Inflammatory macrophage treated with lipopolysaccharide for 1 hour (primary cell): ENCODE measurements at regions not wholly inside any gene's neighbourhood (a gene's known extent, or its start where the extent isn't known, plus 50 kb on each side); places are given as distances from the start of the nearest gene placed in this dataset.

ENCODE experiments used
- DNase-seq, 2 donors: peaks; one replicate each; pipeline ENCODE4 v3.0.0-alpha.2; 2020 to 2022

DNA sequence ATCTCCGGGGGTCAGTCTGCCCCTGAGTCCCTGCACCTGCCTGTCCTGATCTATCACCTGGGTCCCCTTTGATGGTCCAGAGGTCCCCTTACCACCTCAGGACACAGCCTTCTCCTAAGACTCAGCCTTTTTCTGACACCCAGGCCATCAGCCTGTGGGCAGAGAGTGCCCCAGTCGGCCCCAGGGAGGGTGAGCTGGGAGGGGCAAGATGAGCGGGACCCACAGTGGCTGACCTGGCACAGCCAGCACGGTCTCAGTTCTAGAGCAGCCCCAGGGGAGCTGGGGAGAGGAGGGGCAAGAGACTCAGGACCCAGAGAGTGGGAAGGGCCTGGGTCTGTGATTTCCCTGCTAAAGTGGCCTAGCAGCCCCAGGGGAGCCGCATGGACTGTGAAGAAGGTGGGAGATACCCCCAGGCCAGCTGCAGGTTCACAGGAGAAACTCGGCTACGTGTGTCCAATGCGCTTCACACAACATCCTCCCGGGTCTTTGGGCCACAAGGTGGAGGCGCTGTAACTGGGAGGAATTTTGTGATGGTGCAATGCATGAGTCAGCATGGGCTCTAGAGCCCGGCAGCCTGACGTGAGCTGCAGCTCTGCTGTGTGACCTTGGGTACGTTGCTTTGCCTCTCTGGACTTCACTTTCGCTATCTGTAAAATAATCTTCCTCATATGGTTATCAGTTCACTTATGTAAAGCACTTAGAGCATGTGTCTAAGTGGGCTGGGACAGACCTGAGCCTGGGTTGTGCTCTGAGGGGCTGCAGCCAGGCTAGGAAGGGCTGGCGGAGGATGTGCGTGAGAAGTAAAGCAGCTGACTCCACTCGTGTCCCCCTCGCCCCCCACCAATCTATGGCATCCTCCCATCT lies 67.2 kb upstream of the LHX1 start:
- DNase-seq = peak; percentile 11

DNA sequence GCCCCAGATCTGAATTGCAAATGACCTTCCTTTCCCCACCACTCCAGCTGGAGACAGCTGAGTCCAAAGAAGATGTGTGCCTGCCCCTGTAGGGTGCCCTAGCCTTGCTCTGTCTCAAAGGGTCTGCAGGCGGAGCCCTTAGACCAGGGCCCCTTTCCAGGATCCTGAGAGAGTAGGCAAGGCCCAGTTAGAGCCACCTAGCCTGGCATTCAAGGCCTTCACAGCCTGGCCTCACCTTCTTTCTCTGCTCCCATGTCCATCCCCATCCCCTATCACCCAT lies 66.6 kb upstream of the LHX1 start:
- no peak for DNase-seq

DNA sequence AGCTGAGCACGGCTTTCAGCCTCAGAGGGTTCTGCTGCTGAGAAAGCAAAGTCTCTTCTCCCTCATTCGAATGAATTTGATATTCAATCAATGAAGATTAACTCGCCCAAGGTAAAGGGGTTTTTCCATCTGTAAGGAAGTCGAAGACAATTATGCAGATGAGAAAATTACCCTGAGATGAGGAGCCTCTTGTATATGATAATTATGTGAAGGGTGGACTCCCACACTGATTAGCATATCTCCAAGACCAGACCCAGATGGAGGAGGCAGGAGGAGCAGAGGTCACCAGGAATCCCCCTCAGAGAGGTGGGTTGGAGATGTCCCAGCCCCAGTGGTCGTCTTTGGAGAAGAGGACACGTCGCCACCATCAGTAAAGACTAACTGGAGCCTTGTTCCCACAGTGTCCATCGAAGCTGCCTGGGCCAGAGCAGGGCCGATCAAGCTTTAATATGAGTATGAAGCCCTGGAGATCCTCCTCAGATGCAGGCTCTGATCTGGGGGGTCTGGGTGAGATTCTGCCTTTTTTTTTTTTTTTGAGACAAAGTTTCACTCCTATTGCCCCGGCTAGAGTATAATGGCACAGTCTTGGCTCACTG lies 61.5 kb upstream of the LHX1 start:
- DNase-seq = no peak

DNA sequence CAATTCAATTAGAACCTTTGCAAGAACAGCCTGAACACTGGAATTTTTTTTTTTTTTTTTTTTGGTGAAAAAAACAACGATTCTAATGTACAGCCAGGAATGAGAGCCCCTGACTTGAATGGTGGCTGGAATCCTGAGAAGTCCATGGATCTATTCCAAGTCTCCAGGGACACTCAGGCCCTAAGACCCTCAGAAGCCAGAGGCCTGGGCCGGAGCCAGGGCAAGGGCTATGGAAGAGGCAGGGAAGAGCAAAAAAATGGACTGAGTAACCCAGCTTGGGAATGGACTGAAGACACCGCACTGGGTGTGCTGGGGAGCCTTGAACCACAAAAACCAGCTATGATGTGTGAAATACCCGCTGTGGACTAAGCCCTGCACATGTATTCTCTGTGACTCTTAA lies 60.3 kb upstream of the LHX1 start:
- DNase-seq = no peak

DNA sequence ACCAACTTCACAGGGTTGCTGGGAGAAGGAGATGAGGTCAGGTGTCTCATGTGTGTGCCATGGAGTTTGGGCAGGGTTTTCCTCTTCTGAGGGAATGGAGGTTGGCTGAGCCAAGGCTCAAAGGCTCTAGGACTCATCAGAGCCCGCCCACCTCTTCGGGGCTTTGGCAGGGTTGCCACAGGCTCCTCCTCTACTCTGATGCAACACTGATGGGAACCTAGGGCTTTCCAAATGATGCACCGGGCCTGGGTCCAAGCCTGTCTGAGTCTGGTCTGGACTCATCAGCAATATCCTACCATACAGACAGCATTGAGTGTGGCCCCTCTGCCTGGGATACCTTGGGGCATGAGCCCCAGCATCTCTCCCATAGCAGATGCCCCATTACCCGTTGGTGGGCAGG lies 59.5 kb upstream of the LHX1 start:
- peak; percentile 19 to 24 for DNase-seq

DNA sequence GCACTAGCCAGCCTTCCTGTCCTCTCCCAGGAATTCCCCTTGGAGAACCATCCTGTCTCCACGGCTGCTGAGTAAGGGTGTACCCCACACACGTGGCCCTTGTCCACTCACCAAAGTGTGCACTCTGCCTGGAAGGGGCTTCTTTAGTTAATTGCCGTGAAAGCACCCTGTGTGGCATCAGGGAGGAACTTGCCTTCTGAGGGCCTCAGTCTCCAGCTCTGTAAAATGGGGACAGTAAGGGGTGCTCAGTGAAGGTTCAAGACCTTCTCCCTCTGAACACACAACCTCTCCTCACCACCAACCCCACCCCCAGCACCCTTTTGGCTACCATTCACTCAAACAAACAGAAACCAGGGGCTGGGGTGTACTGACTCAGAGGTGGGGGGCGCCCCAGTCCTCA lies 59.1 kb upstream of the LHX1 start:
- DNase-seq = no peak

DNA sequence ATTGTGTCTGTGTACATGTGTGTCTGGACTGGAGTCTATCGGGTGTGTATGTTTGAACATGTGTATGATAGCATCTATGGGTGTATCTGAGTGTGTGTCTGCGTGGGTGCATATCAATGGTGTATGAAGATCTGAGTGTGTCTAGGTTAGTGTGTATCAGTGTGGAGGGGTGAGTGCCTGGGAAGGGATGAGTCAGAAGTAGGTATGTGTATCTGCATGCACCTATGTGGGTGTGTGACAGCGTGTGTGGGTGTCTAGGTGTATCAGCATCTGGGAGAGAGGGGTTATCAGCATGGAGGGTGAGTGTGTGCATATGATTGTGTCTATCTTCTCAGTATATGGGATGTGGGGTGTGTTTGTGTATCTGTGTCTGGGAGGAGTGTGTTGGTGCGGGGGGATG lies 58.2 kb upstream of the LHX1 start:
- DNase-seq = no peak

DNA sequence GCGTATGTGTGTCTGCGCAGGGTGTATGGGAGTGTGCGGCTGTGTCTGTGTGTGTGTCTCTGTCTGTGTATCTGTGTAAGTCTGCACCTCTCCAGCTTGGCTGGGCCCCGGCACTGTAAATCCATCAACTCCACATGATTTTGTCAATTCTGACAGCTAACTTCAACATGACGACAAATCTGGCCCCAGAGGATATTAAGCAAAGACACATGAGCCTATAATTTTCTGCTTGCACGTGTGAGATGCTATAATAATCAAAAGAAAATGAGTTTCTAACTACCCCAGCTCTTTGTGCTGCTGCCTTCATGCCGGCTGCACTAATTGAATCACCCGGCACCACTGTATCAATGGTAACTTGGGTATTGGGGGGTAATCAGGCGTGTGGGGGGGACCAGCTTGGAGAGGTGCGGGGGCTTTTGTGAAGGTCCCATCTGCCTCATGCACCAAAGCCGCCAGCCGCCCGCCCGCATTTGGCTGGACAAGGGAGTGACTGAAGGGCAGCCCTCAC lies 57.6 kb upstream of the LHX1 start:
- no peak for DNase-seq

DNA sequence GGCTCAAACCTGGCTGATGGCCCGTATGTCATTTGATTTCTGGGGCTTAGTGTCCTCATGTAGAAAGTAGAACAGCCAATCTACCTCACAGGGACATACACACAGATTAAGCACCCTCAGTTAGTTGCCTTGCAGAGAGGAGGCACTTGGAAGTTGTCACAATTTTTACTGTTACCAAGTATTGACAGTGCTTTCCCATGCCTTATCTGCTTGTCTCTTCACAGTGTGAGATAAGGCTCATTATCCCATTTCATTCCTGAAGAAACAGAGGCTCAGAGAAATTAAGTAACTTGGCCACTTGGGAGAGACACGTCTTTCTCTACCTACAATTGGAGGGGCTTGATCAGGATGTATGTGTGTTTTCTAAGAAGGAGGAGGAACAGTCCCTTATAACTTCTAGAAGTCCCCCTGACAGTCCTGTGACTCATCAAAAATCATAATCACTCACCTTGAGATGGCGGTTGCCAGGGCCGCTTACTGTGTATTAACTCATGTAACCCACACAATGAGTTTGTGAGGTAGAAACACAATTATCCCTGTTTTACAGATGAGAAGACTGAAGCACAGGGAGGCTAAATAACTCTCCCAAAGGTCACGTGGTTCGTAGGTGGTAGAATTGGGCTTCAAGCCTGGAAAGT lies 56.9 kb upstream of the LHX1 start:
- no peak for DNase-seq

DNA sequence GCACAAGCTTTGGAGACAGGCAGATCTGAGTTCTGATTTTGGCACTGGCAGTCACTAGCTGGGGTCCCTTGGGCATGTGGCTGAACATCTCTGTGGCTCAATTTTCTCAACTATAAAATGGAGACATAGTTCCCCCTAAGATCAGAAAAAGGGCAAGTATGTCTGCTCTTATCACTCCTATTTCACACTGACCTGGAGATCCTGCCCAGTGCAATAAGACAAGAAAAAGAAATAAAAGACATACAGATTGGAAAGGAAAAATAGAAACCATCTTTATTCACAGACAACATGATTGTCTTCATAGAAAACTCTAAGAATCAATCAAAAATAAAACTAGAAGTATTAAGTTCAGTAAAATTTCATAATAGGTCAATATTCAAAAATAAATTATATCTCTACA lies 56.0 kb upstream of the LHX1 start:
- no peak for DNase-seq

DNA sequence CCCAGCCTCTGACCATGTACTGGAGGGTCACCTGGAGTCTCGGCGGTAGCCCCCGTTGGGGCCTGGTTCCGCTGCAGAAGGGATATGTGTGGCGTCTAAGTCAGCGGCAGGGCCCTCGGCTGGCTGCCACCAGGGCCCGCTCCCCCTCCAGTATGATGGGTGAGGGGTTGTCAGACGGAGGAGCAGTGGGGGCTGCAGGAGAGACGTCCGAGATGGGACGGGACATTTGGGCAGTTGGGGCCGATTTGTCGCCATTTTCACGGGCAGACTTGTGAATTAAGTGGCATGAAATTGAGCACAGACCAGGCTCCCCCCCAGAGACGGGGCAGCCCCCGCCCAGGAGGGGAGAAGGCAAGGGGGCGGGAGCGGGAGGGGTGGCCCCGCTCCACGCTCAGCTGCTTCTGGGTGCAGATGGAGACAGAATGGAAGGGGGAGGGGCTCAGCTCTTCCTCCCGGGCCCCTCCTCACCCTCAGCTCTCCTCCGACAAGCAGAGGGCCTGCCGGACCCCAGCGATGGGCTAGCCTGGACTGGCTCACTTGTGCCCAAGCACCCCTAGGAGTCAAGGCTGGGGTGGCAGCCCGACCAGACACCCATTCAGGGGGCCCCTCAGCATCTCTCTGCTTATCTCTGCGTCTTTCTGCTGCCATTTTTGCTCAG lies 52.7 kb upstream of the LHX1 start:
- DNase-seq = no peak

DNA sequence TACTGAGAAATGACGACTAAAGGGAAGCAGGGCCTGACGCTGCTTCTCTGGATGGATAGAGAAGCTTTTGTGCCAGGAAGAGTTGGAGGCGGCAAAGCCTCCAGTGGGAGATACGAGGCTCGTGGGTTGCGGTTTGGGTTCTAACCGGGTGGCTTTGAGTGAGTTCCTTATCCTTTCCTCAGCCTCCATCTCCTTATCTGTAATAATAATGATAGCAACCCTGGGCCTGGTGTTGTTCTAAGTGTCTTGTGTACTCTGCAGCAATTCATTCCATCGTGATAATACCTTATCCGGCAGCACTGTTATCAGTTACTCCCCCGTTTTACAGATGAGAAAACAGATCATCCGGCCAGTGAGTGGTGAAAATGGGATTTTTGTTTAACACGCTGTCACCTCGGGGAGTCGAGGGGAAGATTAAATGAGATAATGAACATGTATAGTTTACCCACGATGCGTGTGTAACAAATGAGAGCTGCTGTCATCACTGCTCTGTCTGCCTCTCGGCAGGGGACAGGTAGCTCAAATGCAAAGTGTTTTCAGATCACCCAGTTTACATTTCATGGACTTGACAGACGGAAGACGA lies 52.0 kb upstream of the LHX1 start:
- DNase-seq = no peak

DNA sequence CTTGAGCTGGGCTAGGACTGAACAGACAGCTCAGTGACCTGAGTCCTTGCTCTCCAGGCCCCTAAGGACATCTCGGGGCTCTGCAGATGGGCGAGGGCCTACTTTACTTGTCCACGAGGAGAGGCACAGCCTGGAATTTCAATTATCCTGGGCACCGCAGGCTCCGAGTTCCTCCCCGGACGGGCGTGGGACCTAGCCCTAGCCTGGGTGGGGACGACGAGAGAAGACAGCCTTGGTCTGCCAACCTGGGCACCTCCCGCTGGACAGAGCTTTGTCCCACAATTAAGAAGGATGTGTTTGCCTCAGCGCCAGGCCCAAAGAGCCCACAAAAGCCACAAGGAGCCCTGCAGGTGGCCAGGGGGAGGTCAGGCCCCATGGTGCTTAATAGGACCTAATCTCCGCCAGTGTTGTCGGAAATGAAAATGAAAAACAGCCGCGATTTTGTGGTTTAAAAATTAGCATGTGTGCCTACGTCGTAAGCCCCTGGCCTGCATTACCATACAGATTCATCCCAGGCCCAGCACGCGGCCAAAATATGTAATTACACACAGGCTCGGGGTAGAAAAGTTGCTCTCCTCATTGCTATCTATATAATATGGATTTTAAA lies 51.4 kb upstream of the LHX1 start:
- no peak for DNase-seq
